Stimulated activated naive CD8-positive, alpha-beta T cell treated with anti-CD3 and anti-CD28 coated beads, Interleukin-15, Interleukin-2, amounts not matched to agents 100 ng/mL and 50 ng/mL, for 24 hours (primary cell): ENCODE measurements at regions not wholly inside any gene's neighbourhood (a gene's known extent, or its start where the extent isn't known, plus 50 kb on each side); places are given as distances from the start of the nearest gene placed in this dataset.

Experiments
- H3K27ac Mint-ChIP-seq: one replicate; pipeline ENCODE4 v1.8.0; 2021; ENCODE audit warnings: mild to moderate bottlenecking, mixed read lengths
- H3K27me3 Mint-ChIP-seq: one replicate; pipeline ENCODE4 v1.8.0; 2021; ENCODE audit warnings: mixed read lengths
- H3K36me3 Mint-ChIP-seq: one replicate; pipeline ENCODE4 v1.8.0; 2021; ENCODE audit warnings: low read depth, mixed read lengths
- H3K4me1 Mint-ChIP-seq: one replicate; pipeline ENCODE4 v1.8.0; 2021; ENCODE audit warnings: low read depth, mixed read lengths
- H3K4me3 Mint-ChIP-seq: one replicate; pipeline ENCODE4 v1.8.0; 2021; ENCODE audit warnings: mild to moderate bottlenecking, mixed read lengths
- H3K9me3 Mint-ChIP-seq: one replicate; pipeline ENCODE4 v1.8.0; 2021; ENCODE audit warnings: mixed read lengths

- H3K27ac Mint-ChIP-seq = no peak overlapping the region
- H3K4me1 Mint-ChIP-seq = no peaks in the 10 kb centered on the region
- H3K36me3 Mint-ChIP-seq = no peaks in the 10 kb centered on the region
- H3K4me3 Mint-ChIP-seq = no peak overlapping the region
- H3K9me3 Mint-ChIP-seq = no peaks in the 10 kb centered on the region
- H3K27me3 Mint-ChIP-seq = no peaks in the 10 kb centered on the region
Measured at GRCh38 chr20:52841003-52841402, 131.2 kb upstream of the TSHZ2 start.

GRCh38 chr20:52840041-52840440, 132.1 kb upstream of the TSHZ2 start:
- Mint-ChIP-seq H3K27ac (no peak overlapping the region), H3K4me3 (no peak overlapping the region), H3K36me3 (no peaks in the 10 kb centered on the region), H3K27me3 (no peaks in the 10 kb centered on the region), H3K4me1 (no peaks in the 10 kb centered on the region), H3K9me3 (no peaks in the 10 kb centered on the region)

GRCh38 chr20:52838510-52839241, 133.5 kb upstream of the TSHZ2 start:
- Mint-ChIP-seq H3K36me3 (no peaks in the 10 kb centered on the region), H3K27ac (no peak overlapping the region), H3K27me3 (no peaks in the 10 kb centered on the region), H3K4me1 (no peaks in the 10 kb centered on the region), H3K9me3 (no peaks in the 10 kb centered on the region), H3K4me3 (no peak overlapping the region)

GRCh38 chr20:52837378-52837777, 134.8 kb upstream of the TSHZ2 start:
- Mint-ChIP-seq H3K4me1 (no peaks in the 10 kb centered on the region), H3K27ac (no peak overlapping the region), H3K36me3 (no peaks in the 10 kb centered on the region), H3K9me3 (no peaks in the 10 kb centered on the region), H3K27me3 (no peaks in the 10 kb centered on the region), H3K4me3 (no peak overlapping the region)

GRCh38 chr20:52833901-52834300, 138.3 kb upstream of the TSHZ2 start:
- Mint-ChIP-seq H3K27me3 (peaks cover 4% of the 10 kb centered on the region), H3K4me3 (no peak overlapping the region), H3K9me3 (peaks cover 3% of the 10 kb centered on the region), H3K36me3 (no peaks in the 10 kb centered on the region), H3K4me1 (no peaks in the 10 kb centered on the region), H3K27ac (no peak overlapping the region)

GRCh38 chr20:52832151-52832774, 139.9 kb upstream of the TSHZ2 start:
- Mint-ChIP-seq H3K4me3 (no peak overlapping the region), H3K4me1 (no peaks in the 10 kb centered on the region), H3K9me3 (peaks cover 7% of the 10 kb centered on the region), H3K36me3 (no peaks in the 10 kb centered on the region), H3K27ac (no peak overlapping the region), H3K27me3 (peaks cover 4% of the 10 kb centered on the region)

GRCh38 chr20:52830598-52830997, 141.6 kb upstream of the TSHZ2 start:
- H3K36me3 Mint-ChIP-seq = no peaks in the 10 kb centered on the region
- H3K27ac Mint-ChIP-seq = no peak overlapping the region
- H3K27me3 Mint-ChIP-seq = peaks cover 4% of the 10 kb centered on the region
- peaks cover 7% of the 10 kb centered on the region for H3K9me3 Mint-ChIP-seq
- no peaks in the 10 kb centered on the region for H3K4me1 Mint-ChIP-seq
- no peak overlapping the region for H3K4me3 Mint-ChIP-seq

GRCh38 chr20:52829111-52829510, 143.0 kb upstream of the TSHZ2 start:
- Mint-ChIP-seq H3K4me3 (no peak overlapping the region), H3K9me3 (peaks cover 7% of the 10 kb centered on the region), H3K36me3 (no peaks in the 10 kb centered on the region), H3K27me3 (peaks cover 4% of the 10 kb centered on the region), H3K4me1 (no peaks in the 10 kb centered on the region), H3K27ac (no peak overlapping the region)

- Mint-ChIP-seq H3K36me3 (no peaks in the 10 kb centered on the region), H3K4me3 (no peak overlapping the region), H3K4me1 (no peaks in the 10 kb centered on the region), H3K27ac (no peak overlapping the region), H3K9me3 (peaks cover 7% of the 10 kb centered on the region), H3K27me3 (peaks cover 4% of the 10 kb centered on the region)
Measured at GRCh38 chr20:52828199-52828598, 144.0 kb upstream of the TSHZ2 start.

- Mint-ChIP-seq H3K27me3 (peaks cover 4% of the 10 kb centered on the region), H3K4me1 (no peaks in the 10 kb centered on the region), H3K9me3 (peaks cover 7% of the 10 kb centered on the region), H3K36me3 (no peaks in the 10 kb centered on the region), H3K4me3 (no peak overlapping the region), H3K27ac (no peak overlapping the region)
Measured at GRCh38 chr20:52826722-52827121, 145.4 kb upstream of the TSHZ2 start.

GRCh38 chr20:52826321-52826720, 145.8 kb upstream of the TSHZ2 start:
- Mint-ChIP-seq H3K27me3 (peaks cover 4% of the 10 kb centered on the region), H3K27ac (no peak overlapping the region), H3K9me3 (peaks cover 7% of the 10 kb centered on the region), H3K4me1 (no peaks in the 10 kb centered on the region), H3K4me3 (no peak overlapping the region), H3K36me3 (no peaks in the 10 kb centered on the region)

- Mint-ChIP-seq H3K4me1 (no peaks in the 10 kb centered on the region), H3K9me3 (peaks cover 3% of the 10 kb centered on the region), H3K27ac (no peak overlapping the region), H3K36me3 (no peaks in the 10 kb centered on the region), H3K4me3 (no peak overlapping the region), H3K27me3 (peaks cover 3% of the 10 kb centered on the region)
Measured at GRCh38 chr20:52824494-52825216, 147.5 kb upstream of the TSHZ2 start.

GRCh38 chr20:52823303-52823702, 148.9 kb upstream of the TSHZ2 start:
- no peaks in the 10 kb centered on the region for H3K36me3 Mint-ChIP-seq
- no peak overlapping the region for H3K4me3 Mint-ChIP-seq
- no peak overlapping the region for H3K27ac Mint-ChIP-seq
- H3K9me3 Mint-ChIP-seq = no peaks in the 10 kb centered on the region
- H3K4me1 Mint-ChIP-seq = no peaks in the 10 kb centered on the region
- H3K27me3 Mint-ChIP-seq = peaks cover 8% of the 10 kb centered on the region

GRCh38 chr20:52820641-52821292, 151.4 kb upstream of the TSHZ2 start:
- H3K27ac Mint-ChIP-seq = no peak overlapping the region
- H3K36me3 Mint-ChIP-seq = no peaks in the 10 kb centered on the region
- H3K9me3 Mint-ChIP-seq = no peaks in the 10 kb centered on the region
- H3K4me1 Mint-ChIP-seq = no peaks in the 10 kb centered on the region
- no peak overlapping the region for H3K4me3 Mint-ChIP-seq
- H3K27me3 Mint-ChIP-seq = peaks cover 12% of the 10 kb centered on the region

- Mint-ChIP-seq H3K9me3 (no peaks in the 10 kb centered on the region), H3K27ac (no peak overlapping the region)
Measured at GRCh38 chr20:52818491-52818890, 153.7 kb upstream of the TSHZ2 start.

More at GRCh38 chr20:52818491-52818890, 153.7 kb upstream of the TSHZ2 start:
- Mint-ChIP-seq H3K36me3 (no peaks in the 10 kb centered on the region), H3K4me3 (no peak overlapping the region), H3K27me3 (peaks cover 12% of the 10 kb centered on the region), H3K4me1 (no peaks in the 10 kb centered on the region)
